RPMI7951 (cell line): ENCODE measurements at regions not wholly inside any gene's neighbourhood (a gene's known extent, or its start where the extent isn't known, plus 50 kb on each side); places are given as distances from the start of the nearest gene placed in this dataset.
"Not testable (repeated sequence)": the region's sequence is repeated elsewhere in the genome, so short reads cannot be mapped to it uniquely, and the experiment has no call there.

Experiments used
- DNase-seq: peaks from one replicate; pipeline ENCODE4 v3.0.0-alpha.2; 2012; ENCODE audit warnings: low read depth

GRCh38 chr5:118552146-118552545 is 436.2 kb downstream of the DTWD2 start:
- no peak for DNase-seq

DNA sequence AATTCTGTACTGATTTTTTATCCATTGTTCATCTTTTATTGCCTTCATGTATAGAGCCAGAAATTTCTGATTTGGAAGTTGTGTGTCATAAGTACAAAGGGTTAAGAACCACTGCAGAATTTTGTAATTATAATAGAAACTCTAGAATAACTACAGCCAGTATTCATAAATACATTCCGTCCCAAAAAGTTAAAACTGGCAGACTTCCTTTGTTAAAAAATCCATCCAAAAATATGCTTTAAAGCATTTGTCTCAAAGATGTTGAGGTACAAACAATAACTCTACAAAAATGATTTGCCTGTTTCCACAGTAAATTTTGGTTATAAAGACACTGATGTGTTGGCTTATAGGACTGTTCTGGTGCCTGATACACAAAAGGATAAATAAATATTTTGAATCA is 436.6 kb downstream of the DTWD2 start:
- DNase-seq, result no peak

- DNase-seq, result peak; percentile 77
Observed at GRCh38 chr5:118551031-118551430, 437.3 kb downstream of the DTWD2 start.

- peak; percentile 58 for DNase-seq
Observed at GRCh38 chr5:118548761-118549720, 439.3 kb downstream of the DTWD2 start.

GRCh38 chr5:118545470-118545869 is 442.9 kb downstream of the DTWD2 start:
- no peak for DNase-seq

DNA sequence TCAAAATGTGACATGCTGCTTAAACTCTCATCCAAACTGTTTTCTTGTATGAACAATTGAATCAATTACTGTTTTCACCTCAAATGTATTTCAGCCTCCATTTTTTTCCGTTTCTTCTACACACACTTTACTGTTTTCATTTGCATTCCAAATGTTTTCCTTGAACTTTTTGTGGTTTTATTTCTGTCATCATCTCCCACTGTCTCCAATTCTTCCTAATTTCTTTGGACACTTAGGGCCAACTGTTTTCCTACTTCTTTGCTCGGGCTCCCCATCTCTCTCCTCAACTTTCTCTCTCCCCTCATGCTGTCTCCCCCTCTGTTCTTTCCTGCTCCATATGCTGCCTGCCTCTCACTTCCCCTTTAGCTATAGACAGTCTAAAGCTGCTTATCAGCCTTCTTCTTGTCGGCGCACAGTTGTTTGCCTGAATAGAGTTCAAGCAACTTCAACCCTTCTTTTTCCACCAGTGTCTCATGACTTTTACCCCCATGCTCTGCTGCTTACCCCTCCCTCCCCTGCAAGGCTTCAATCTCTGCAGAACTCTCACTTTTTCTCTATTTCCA is 443.4 kb downstream of the DTWD2 start:
- no peak for DNase-seq

DNA sequence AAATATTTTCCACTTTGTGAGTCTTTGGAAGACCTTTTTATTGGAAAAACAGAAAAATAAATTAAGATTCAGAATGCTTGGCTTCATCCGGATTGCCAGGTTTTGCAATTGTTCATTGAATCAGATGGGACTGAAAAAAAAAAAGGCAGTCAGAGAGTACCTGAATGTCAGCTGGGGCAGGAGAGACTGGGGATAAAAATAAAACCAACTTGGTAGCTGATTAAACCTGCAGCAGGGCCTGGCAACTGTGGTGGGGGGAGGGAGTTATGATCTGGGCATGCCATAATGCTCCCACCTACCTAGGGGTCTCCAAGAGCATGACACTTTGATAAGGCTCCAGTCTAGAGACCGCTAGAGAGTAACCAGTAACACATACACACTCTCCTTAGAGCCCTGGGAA is 454.4 kb downstream of the DTWD2 start:
- no peak for DNase-seq

DNA sequence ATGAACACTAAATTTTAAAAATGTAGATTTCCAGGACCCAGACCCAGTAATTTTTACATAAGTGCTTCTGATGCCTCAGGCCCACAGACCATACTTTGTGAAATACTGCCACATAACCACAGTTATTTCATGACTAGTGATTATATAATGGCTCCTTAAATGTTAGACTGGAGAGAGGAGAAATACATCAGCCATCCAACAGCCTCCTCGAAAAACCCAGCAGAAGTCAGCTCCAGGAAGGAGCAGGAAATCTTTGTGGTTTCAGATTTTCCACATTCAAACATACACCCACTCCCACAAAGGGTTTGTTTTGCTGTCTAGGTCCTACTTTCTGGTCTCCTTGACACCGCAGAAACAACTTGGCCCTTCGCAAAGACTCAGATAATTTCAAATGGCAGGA is 455.2 kb downstream of the DTWD2 start:
- no peak for DNase-seq

DNA sequence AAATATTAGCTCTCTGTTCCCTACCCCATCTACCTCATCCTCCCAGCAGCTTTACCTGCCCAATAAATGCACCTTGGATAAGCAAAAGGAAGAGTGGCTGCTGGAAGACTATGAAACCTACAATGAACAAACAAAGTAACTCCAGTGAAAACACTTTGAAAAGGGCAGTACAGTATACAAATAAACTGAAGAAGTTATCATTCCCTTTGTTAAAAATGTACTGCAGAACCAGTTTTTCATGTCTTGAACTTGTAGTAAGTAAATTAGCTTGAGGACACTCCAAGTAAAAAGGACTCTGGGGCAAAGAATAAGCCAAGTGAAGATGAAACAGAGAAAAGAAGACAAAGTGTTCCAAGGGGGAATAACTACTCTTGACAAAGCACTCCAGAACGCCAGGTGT is 457.1 kb downstream of the DTWD2 start:
- no peak for DNase-seq

DNA sequence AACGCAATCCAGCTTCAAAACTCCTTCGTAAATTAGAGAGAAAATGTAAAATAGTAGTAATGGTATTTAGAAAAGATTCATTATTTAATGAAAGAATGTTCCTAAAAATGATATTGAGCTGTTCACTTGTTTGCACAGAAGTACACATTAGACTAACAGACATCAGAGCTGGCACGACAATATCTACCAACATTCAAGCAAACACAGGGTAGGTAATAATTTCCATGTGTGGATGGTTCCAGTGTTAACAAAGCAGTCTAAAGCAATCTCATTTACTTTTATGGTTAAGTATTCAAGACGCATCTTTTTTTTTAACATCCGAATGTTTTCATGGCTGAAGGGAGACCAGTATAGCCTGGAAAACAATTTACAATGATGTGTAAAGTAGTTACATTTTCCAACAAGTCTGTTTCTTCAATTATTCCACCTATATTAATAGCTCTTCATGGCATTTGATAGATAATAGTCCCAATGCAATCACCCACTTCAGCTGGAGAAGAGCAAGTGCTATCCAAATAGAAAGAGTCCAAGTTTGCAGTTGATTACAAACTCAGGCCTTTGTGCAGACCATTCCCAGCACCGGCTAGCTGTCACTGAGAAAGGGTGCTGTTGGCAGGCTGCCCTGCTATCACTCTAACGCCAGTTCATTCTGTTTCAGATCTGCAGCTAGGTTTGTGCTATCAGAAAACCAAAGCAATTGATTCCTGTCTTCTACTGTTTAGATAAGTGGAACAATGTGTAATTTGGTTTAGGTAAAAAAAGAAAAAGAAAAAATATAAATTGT is 458.8 kb downstream of the DTWD2 start:
- DNase-seq, result no peak

GRCh38 chr5:118522626-118523025 is 465.7 kb downstream of the DTWD2 start:
- DNase-seq, result no peak

- DNase-seq, result no peak
Observed at GRCh38 chr5:118520771-118521415, 467.5 kb downstream of the DTWD2 start.

- DNase-seq, result no peak
Observed at GRCh38 chr5:118519466-118519865, 468.9 kb downstream of the DTWD2 start.

- DNase-seq, result no peak
Observed at GRCh38 chr5:118518720-118519119, 469.6 kb downstream of the DTWD2 start.

DNA sequence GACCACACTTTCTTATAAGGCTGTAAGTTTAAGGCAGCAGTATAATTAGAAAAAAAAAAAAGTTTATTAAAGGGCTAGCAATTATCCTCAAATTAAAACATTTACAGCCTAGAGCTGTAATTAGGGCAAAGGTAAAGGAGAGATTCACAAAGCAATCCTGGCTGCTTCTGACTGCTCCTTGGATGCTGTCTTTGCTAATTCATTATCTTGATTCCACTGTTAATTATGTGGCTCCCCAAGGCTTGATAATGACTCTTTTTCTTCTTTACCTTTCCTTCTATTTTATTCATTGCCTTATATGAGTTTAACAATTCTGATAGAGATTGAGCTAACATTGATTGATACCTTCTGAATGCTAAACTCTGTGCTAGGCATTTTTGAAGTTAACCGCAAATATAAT is 476.5 kb downstream of the DTWD2 start:
- DNase-seq, result no peak

DNA sequence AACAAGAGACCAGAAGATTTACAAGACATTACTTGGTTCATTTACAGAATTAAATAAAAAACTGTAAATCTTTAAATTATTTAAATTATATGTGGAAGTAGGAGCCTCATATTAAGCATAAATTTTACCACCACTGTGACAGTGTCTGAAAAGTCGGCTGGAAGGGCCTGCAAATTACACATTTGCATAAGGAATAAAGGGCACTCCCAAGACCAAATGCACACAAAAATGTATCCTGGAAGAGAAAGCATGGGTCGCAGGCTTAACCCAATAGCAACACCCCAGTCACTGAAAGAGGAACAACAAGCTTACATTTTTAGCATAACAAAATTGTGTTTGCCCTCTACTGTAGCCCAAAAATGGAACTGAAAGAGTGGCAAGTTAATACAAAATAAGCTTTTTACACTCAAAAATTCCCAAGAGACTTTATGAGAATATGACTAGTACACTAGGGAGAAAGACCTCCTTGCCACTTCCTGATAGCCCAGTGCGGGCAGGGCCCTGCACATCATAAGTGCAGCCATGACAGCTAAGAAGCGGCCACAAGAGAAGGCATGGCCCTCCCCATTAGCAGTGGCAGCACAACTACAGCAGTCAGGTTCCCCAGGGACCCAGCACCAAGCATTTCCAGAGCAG is 482.0 kb downstream of the DTWD2 start:
- no peak for DNase-seq

- not testable (repeated sequence) for DNase-seq
Observed at GRCh38 chr5:118502232-118502631, 486.1 kb downstream of the DTWD2 start.

DNA sequence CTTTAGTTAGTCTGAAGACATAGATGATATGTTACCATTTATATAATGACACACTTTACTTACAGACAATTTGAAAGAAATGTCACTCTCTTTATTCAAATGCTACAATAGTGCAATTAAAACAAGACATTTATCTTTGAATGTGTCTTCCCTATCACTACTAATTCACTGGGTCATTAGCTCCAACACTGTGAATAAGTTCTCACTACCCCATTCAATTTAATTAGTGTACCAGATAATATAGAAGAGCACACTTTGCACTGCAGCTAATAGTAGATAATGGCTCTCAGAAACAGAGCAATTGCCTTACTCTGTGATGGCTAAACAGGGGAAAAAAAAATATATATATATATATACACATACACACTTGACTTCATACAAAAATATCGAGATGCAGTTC is 497.0 kb downstream of the DTWD2 start:
- DNase-seq, result no peak

DNA sequence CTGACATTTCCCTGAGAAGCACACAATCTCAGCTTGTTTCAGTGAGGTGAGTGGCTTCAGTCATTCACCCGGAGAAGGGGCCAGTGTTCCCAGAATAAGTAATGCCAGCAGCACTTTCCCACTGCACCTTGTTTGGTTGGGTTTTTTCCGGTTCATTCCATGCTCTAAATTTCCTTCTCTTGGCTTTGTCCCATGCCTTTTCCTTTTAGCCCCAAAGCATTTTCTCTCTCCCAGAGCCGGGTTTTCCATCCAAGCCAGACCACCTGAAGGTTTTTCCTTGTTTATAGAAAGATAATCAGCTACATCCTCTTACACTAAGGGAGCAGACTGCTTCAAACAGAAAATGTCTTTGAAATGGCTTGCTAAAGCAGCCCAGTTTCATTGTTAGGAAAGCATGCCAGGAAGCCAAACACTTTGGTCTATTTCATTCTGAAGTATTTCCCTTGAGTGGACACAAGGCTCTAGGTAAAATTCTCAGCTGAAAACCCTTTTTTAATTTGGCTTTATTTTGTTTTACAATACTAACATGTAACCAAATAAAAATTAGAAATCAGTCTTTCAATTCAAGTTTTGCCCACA is 501.6 kb downstream of the DTWD2 start:
- no peak for DNase-seq

DNA sequence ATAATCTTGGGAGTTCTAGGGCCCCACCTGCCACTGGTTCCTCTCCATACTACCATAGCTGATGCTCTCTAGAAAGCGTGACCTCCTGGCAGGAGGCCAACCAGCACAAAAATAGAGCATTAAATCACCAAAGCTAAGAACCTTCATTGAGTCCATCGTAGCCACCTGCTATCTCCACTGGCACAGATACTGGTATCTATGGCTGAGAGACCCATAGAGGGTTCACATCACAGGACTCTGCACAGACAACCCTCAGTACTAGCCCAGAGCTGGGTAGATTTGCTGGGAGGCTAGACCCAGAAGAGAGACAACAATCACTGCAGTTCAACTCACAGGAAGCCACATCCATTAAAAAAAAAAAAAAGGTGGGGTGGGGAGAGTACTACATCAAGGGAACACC is 509.1 kb downstream of the DTWD2 start:
- no peak for DNase-seq

- DNase-seq, result no peak
Observed at GRCh38 chr5:118478852-118479251, 509.5 kb downstream of the DTWD2 start.
